Osteoblast (primary cell): ENCODE measurements at regions not wholly inside any gene's neighbourhood (a gene's known extent, or its start where the extent isn't known, plus 50 kb on each side); places are given as distances from the start of the nearest gene placed in this dataset.
"Not testable (repeated sequence)": the region's sequence is repeated elsewhere in the genome, so short reads cannot be mapped to it uniquely, and the experiment has no call there.

Experiments
- DNase-seq: peaks from one replicate; pipeline ENCODE4 v3.0.0; 2011; ENCODE audit warnings: low spot score, mixed read lengths; ENCODE audit not compliant: insufficient read length; ENCODE audit errors: missing footprints
- H2AFZ ChIP-seq: 2 replicates; pipeline ENCODE4 v1.6.0; 2011; ENCODE audit warnings: mild to moderate bottlenecking, low read length
- H3K27ac ChIP-seq: 2 replicates; pipeline ENCODE4 v1.5.1; 2011; ENCODE audit warnings: mild to moderate bottlenecking, low read depth, low read length, moderate library complexity
- H3K27me3 ChIP-seq: 2 replicates; pipeline ENCODE4 v1.6.0; 2012; ENCODE audit warnings: mild to moderate bottlenecking, control low read depth, inconsistent platforms, low read length, moderate library complexity; ENCODE audit not compliant: insufficient read depth
- H3K36me3 ChIP-seq: 2 replicates; pipeline ENCODE4 v1.5.1; 2011; ENCODE audit warnings: mild to moderate bottlenecking, low read length, control low read depth, moderate library complexity; ENCODE audit not compliant: insufficient read depth
- H3K4me1 ChIP-seq: 2 replicates; pipeline ENCODE4 v1.5.1; 2011; ENCODE audit warnings: mild to moderate bottlenecking, low read length, control low read depth, moderate library complexity; ENCODE audit not compliant: insufficient read depth
- H3K4me2 ChIP-seq: 2 replicates; pipeline ENCODE4 v1.6.0; 2011; ENCODE audit warnings: mild to moderate bottlenecking, low read length; ENCODE audit not compliant: insufficient read depth
- H3K4me3 ChIP-seq: fragments of 200-600 bp; sonication (generic); 3 replicates; pipeline ENCODE4 v1.5.1; 2012; ENCODE audit warnings: mild to moderate bottlenecking, low read length, inconsistent platforms; ENCODE audit not compliant: insufficient read depth
- H3K79me2 ChIP-seq: 2 replicates; pipeline ENCODE4 v1.6.0; 2012; ENCODE audit warnings: mild to moderate bottlenecking, low read length, control low read depth, inconsistent platforms; ENCODE audit not compliant: insufficient read depth
- H3K9me3 ChIP-seq: 2 replicates; pipeline ENCODE4 v1.5.1; 2011; ENCODE audit warnings: low read depth, low read length, control low read depth
- H4K20me1 ChIP-seq: 2 replicates; pipeline ENCODE4 v1.6.0; 2012; ENCODE audit warnings: mild to moderate bottlenecking, low read length, control low read depth; ENCODE audit not compliant: insufficient read depth
- TF ChIP-seq, protein P1 (sequence below): IDR thresholded peaks from 2 replicates; pipeline ENCODE4 v1.5.1; 2011; ENCODE audit warnings: mild to moderate bottlenecking, low read depth, low read length, moderate library complexity; ENCODE audit errors: extremely low read depth

DNA sequence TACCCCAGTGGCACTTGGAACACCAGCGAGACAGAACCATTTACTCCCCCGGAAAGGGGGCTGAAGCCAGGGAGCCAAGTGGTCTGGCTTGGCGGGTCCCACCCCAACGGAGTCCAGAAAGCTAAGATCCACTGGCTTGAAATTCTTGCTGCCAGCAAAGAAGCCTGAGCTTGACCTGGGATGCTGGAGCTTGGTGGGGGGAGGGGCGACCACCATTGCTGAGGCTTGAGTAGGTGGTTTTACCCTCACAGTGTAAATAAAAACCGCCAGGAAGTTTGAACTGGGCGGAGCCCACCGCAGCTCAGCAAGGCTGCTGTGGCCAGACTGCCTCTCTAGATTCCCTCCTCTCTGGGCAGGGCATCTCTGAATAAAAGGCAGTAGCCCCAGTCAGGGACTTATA lies 62.8 kb downstream of the RPS24 start:
- H3K27me3 ChIP-seq, H2AFZ ChIP-seq, H3K4me2 ChIP-seq, H4K20me1 ChIP-seq, DNase-seq, H3K79me2 ChIP-seq, H3K36me3 ChIP-seq, H3K9me3 ChIP-seq, H3K4me3 ChIP-seq, H3K27ac ChIP-seq, H3K4me1 ChIP-seq: not testable (repeated sequence)

DNA sequence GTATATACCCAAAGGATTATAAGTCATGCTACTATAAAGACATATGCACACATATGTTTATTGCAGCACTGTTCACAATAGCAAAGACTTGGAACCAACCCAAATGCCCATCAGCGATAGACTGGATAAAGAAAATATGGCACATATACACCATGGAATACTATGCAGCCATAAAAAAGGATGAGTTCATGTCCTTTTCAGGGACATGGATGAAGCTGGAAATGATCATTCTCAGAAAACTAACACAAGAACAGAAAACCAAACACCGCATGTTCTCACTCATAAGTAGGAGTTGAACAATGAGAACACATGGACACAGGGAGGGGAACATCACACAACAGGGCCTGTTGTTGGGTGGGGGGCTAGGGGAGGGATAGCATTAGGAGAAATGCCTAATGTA lies 68.9 kb downstream of the RPS24 start:
- not testable (repeated sequence) for H3K27me3 ChIP-seq, H3K9me3 ChIP-seq, H4K20me1 ChIP-seq

DNA sequence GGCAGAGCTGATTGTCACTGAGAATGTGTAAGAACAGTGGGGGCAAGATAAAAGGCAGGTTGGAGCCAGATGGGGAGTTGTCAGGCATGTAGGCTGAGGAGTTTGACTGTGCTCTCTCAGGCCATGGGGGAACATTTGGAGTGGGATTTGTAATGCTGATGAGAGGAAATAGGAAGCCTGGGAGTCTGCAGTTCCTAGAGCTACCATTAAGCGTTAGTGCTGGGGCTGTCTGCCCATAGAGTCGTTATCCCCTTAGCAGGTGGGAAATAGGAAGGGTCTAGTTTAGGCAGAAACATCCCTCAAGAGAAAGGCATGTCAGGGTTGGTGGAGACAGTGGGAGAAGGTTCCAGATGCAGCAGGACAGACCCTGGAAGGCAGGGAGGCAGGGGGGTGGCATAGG lies 75.5 kb downstream of the RPS24 start:
- DNase-seq = no peak
- TF ChIP-seq, protein P1, sequence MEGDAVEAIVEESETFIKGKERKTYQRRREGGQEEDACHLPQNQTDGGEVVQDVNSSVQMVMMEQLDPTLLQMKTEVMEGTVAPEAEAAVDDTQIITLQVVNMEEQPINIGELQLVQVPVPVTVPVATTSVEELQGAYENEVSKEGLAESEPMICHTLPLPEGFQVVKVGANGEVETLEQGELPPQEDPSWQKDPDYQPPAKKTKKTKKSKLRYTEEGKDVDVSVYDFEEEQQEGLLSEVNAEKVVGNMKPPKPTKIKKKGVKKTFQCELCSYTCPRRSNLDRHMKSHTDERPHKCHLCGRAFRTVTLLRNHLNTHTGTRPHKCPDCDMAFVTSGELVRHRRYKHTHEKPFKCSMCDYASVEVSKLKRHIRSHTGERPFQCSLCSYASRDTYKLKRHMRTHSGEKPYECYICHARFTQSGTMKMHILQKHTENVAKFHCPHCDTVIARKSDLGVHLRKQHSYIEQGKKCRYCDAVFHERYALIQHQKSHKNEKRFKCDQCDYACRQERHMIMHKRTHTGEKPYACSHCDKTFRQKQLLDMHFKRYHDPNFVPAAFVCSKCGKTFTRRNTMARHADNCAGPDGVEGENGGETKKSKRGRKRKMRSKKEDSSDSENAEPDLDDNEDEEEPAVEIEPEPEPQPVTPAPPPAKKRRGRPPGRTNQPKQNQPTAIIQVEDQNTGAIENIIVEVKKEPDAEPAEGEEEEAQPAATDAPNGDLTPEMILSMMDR = no peak

More for the DNA sequence above, 68.9 kb downstream of the RPS24 start:
- H3K4me3 ChIP-seq, H2AFZ ChIP-seq, H3K27ac ChIP-seq, H3K36me3 ChIP-seq, H3K79me2 ChIP-seq, DNase-seq, H3K4me1 ChIP-seq, H3K4me2 ChIP-seq: not testable (repeated sequence)

DNA sequence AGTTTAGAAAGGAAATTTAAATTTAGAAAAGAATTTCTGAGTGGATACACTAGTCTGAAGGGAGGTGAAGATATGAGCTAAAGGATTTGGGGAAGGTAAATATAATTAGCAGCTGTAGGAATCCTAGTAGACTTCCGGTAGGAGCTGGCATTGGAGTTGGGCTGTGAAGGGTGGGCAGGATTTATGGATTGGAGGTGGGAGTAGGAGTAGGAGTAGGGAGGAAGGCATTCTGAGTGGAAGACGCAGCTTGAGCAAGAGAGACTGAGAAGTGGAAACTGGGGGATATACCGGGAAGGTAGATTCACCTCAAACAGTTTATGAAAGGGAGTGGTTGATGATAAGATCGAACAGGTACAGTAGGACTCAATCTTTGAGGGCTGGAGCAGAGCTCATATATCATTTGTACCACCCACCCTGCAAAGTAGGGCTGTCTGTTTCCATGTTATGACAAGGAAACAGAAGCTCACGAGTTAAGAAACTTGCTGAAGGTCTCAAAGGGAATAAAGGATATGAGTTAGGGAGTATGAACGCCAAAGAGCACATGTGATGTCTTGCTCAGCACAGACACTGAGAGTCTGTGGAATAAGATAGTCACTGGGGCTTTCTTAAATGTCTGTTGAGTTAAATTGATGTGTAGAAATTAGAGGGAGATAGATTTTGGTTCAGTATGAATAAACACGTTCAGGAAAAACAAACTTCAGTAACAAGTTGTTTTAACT lies 81.6 kb downstream of the RPS24 start:
- TF ChIP-seq, protein P1 = no peak
- DNase-seq = no peak
- no peak overlapping the region for H3K4me3 ChIP-seq

More for the DNA sequence above, 75.5 kb downstream of the RPS24 start:
- Histone ChIP-seq H3K4me2 (no peak overlapping the region), H3K9me3 (no peaks in the 10 kb centered on the region), H3K36me3 (no peaks in the 10 kb centered on the region), H3K27me3 (peaks cover 15% of the 10 kb centered on the region), H3K79me2 (no peaks in the 10 kb centered on the region), H3K27ac (no peak overlapping the region), H2AFZ (no peak overlapping the region), H4K20me1 (no peaks in the 10 kb centered on the region), H3K4me1 (no peaks in the 10 kb centered on the region), H3K4me3 (no peak overlapping the region)

DNA sequence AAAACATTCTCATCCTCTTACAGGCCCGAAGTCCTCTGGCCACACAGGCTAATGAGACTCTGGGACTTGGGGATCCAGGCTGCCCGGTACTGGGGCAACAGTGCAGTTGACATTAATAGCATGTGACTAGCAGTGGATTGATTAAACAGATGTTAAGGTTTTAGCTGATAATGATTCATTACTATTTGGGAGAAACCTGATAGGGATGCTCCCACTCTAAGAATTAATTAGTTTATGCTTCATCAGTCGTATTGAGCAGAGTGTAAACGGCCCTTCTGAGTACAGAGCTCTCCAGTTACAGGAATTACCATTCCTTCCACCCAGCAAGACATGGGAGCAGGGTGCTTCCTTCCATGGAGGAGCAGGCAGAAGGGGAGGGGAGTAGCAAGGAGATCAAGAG lies 82.7 kb downstream of the RPS24 start:
- H3K36me3 ChIP-seq = no peaks in the 10 kb centered on the region
- TF ChIP-seq, protein P1 = no peak
- no peak overlapping the region for H3K4me2 ChIP-seq
- peaks cover 60% of the 10 kb centered on the region for H3K27me3 ChIP-seq
- H3K4me1 ChIP-seq = no peaks in the 10 kb centered on the region
- H3K79me2 ChIP-seq = no peaks in the 10 kb centered on the region
- H3K27ac ChIP-seq = no peak overlapping the region
- H4K20me1 ChIP-seq = no peaks in the 10 kb centered on the region
- no peak overlapping the region for H3K4me3 ChIP-seq
- DNase-seq = no peak
- no peaks in the 10 kb centered on the region for H3K9me3 ChIP-seq
- H2AFZ ChIP-seq = no peak overlapping the region

More for the DNA sequence above, 81.6 kb downstream of the RPS24 start:
- Histone ChIP-seq H2AFZ (no peak overlapping the region), H3K9me3 (no peaks in the 10 kb centered on the region), H3K4me1 (no peaks in the 10 kb centered on the region), H3K36me3 (no peaks in the 10 kb centered on the region), H3K79me2 (no peaks in the 10 kb centered on the region), H4K20me1 (no peaks in the 10 kb centered on the region), H3K27ac (no peak overlapping the region), H3K27me3 (peaks cover 60% of the 10 kb centered on the region), H3K4me2 (no peak overlapping the region)
